GM21390 (cell line): ENCODE measurements at regions not wholly inside any gene's neighbourhood (a gene's known extent, or its start where the extent isn't known, plus 50 kb on each side); places are given as distances from the start of the nearest gene placed in this dataset.

Source experiments
- ATAC-seq: cut with Tn5 transposase; IDR thresholded peaks from one replicate; pipeline ENCODE4 v1.9.1; 2021; ENCODE audit not compliant: unreplicated experiment

- ATAC-seq = no peak
These were observed 168.0 kb upstream of the LRFN2 start for GRCh38 chr6:40755046-40755681.

- ATAC-seq = no peak
These were observed 167.4 kb upstream of the LRFN2 start for GRCh38 chr6:40754461-40755045.

- no peak for ATAC-seq
These were observed 166.7 kb upstream of the LRFN2 start for GRCh38 chr6:40753675-40754448.

DNA sequence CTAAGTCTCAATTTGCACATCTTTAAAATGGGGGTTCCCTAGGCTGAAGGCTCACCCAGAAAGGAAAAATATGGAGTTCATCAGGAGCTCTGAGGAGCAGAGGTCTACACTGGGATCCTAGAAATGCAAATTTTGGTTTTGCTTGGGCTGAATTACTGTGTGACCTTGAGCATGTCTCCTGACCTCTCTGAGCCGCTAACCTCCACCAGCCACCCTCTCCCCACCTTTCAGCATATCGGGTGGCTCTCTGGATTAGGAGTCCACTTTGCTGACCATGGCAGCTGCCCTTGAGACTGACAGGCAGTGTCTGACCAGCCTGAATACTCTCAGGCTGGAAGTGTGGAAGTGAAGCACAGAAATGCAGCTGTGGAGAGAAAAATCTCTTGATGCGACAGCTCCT is 165.9 kb upstream of the LRFN2 start:
- ATAC-seq = no peak

- ATAC-seq = no peak
These were observed 157.7 kb upstream of the LRFN2 start for GRCh38 chr6:40744835-40745234.

- ATAC-seq = no peak
These were observed 156.7 kb upstream of the LRFN2 start for GRCh38 chr6:40743690-40744446.

DNA sequence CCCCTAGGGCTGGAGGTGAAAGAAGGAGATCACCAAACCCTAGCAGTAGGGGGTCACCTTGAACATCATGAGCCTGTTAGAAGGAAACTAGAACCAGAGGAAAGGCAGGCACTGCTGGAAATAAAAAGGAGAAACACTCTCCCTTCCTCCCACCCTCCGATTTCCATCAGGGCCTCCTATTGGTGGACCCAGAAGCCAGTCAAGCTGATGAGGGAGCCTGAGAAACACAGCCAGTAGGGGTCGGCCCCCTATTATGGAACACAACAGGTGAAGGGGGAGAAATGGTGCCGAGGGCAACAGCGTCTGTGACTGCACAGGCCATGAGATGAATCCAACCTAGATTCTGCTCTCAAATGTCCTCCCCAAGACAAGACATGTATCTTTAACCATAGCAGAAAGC is 156.1 kb upstream of the LRFN2 start:
- ATAC-seq = no peak

DNA sequence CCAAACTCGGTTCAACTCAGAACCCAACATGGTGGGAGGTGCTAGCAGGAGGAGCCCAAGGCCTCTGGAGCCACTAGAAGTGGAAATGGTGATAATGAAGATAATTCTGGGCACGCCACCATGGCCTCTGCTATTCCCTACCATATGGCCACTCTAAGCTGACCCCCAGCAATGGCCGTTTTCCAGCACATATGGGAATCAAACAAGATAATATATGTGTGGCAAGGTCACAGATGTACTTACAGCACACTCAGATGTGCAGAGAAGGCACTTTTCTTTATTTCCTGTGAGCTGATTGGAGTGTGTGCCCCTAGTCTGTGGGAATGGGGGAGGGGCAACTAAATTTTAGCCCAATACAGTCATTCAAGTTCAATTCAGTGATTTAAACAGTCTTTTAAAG is 153.4 kb upstream of the LRFN2 start:
- no peak for ATAC-seq

DNA sequence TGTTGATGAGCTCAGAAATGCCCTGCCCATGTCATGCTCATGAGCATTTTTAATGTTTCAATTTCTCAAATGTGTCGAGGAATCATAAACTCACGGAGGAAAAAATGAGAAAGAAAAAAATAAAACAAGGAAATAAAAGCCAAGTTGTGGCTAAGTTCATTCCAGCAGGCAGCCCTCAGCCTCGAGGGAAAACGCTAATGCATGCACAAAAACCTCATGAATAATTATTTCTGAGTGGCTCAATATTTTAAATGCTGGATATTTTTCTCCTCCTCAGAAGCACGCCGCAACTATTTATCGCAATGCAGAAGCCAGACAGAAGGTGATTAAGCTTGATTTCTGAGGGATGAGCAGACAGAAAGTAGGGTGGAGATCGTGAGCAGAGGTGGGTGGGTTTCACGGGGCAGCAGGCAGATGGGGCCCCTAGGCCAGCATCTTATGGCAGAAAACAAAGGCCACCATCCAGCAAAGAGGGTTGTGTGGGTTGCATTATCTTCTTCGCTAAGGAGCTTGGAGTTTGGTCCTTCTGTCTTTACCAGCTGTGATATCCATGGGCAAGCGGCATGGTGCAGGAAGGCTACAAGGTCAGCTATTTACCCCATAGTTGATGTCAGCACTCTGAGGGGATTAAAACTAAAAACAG is 151.5 kb upstream of the LRFN2 start:
- ATAC-seq = no peak

- ATAC-seq = no peak
These were observed 148.4 kb upstream of the LRFN2 start for GRCh38 chr6:40735521-40735920.

GRCh38 chr6:40735121-40735520 is 148.0 kb upstream of the LRFN2 start:
- ATAC-seq = no peak

GRCh38 chr6:40734607-40735006 is 147.4 kb upstream of the LRFN2 start:
- ATAC-seq = no peak

DNA sequence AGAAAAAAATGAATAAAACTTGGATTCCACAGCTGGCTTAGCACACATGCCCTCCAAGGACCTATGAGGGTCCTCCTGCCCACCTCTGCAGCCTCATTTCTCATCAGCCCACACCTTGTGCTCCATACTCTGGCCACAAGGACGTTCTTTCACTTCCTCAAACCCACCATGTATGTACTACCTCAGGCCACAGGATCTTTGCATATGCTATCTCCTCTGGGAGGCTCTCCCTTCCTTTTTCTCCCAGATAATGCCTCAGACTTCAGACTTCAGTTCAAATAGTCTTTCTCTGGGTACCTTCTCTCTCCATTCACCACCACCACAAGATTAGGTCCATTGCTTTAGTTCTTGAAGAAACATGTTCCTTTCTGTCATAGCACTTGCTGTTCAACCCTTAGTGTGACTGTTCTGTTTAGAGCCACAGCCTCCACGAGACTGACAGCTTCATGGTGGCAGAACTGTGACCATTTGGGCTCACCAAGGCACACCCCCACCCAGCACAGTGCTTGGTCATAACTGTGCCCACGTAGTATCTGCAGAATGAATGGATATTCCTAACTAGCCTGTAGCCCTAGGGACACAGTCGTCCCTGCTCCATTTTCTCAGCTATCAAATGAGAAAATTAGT is 146.7 kb upstream of the LRFN2 start:
- ATAC-seq = no peak

- no peak for ATAC-seq
These were observed 146.1 kb upstream of the LRFN2 start for GRCh38 chr6:40733290-40733689.

DNA sequence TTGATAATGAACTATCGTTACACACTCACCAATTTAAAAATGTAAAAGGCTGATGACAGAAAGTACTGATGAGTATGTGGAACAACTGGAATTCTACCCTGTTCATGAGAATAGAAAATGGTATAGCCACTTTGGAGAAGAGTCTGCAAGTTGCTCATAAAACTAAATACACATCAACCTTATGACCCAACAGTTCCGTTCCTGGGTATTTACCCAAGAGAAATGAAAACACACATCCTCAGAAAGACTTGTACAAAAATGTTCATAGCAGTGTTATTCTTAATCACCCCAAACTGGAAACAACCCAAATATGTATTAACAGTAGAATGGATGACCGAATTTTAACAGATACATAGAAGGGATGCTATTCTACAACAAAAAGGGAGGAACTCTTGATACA is 145.7 kb upstream of the LRFN2 start:
- ATAC-seq = no peak

GRCh38 chr6:40728643-40729042 is 141.5 kb upstream of the LRFN2 start:
- ATAC-seq = no peak

DNA sequence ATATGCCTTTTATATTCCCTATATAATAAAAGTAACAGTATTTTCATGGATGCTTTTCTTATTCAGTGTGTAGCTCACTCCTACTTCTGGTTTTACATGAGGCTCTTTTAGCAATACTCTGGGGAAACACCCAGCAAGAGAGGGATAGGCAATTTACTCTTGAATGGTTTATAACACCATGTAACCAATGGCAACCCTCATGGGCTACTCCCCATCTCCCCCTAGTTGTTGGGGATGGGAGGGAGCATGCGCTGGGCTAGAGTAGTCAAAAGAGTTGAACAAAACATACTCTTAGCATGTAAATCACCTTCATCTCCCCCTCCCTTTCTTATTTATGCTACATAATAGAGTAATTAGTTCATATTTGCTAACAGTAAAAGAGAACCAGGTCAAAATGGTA is 140.1 kb upstream of the LRFN2 start:
- ATAC-seq = no peak

GRCh38 chr6:40726853-40727252 is 139.7 kb upstream of the LRFN2 start:
- no peak for ATAC-seq

- no peak for ATAC-seq
These were observed 138.2 kb upstream of the LRFN2 start for GRCh38 chr6:40725390-40725789.

GRCh38 chr6:40724886-40725285 is 137.7 kb upstream of the LRFN2 start:
- no peak for ATAC-seq

DNA sequence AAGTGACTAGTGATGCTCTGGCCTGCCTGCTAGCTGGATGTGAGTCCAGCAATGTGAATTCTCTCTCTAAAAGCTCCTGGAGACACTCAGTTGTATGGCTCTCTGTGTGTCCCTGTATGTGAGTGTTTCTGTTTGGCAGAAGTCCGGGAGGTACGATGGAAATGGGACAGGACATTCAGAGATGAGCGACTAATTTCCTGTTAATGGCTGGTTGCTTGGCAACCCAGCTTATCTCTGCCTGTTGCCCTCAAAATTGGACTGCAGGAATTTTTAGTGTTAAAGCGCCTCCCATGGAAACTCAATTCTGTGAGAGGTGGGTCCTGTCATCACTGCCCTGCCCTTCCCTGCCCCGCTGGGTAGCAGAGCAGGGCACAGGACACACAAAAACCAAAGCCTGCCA is 136.8 kb upstream of the LRFN2 start:
- no peak for ATAC-seq
